ENCODE measurements at regions not wholly inside any gene's neighbourhood (a gene's known extent, or its start where the extent isn't known, plus 50 kb on each side); places are given as distances from the start of the nearest gene placed in this dataset.
"Not testable (repeated sequence)": the region's sequence is repeated elsewhere in the genome, so short reads cannot be mapped to it uniquely, and the experiment has no call there.

DNA sequence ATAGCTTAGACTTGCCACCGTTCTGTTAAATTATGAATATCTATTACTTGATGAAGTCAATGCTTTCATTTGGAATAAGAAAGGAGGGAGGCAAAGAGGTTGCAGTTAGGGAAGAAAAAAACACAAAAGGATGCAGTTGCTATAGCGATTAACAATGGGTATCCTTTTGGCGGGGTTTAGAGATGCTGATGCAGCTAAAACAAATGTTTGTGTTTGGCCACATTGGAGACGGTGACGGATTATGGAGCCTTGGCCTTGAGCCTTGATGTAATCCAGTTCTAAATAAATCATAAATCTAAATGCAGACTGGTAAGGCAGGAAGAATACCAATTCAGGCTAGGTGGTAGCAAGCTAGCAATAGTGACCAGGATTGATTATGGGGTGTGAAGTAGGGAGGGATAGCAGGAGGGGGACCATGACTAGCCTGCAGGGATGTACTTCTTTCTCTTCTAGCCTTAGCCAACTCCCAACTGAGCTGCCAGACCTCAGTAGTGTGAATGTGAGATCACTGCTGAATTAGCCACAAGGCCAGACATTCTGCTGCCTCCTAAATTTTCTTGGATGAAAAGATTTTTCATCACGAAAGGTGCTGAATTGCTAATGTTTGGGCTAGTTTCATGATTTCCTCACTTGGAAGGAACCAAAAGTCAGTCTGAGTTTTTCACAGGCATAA, 160.3 kb downstream of the TLR4 start:
- no peak for DNase-seq

DNA sequence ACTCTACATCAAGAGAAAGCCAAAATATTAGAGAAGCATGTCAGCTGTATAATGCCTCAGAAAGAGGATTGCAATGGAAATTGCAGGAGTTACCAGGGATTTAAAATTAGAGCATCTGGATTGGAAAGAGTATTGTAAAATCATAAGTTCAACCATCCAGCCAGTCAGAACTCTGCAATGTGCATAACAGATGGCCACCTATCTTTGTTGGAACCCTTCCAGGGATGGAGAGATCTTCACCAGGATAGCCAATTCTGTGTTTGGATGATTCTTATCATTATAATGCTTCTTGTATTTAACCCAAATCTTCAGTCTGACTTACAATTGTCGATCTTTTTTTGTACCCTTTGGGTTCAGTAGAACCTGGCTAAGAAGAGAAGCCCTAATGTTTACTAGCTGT, 164.4 kb downstream of the TLR4 start:
- no peak for DNase-seq

DNA sequence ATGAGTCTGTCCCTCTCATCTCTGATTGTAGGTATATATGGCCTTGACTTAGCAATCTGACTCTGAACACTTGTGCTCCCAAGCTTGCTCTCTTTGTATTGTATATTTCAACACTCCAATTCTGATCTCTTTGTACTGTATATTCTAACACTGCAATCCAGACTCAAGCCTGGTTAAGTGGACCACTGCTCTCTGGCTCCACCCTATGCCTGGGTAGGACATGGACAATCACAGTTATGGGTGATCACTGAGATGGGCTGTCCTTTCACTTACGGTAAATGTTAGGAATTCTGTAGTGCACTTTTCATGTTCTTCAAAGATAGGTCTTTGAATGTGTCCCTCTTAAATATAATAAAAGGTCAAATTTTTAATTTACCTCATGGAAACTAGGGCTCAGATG, 165.1 kb downstream of the TLR4 start:
- no peak for DNase-seq

DNA sequence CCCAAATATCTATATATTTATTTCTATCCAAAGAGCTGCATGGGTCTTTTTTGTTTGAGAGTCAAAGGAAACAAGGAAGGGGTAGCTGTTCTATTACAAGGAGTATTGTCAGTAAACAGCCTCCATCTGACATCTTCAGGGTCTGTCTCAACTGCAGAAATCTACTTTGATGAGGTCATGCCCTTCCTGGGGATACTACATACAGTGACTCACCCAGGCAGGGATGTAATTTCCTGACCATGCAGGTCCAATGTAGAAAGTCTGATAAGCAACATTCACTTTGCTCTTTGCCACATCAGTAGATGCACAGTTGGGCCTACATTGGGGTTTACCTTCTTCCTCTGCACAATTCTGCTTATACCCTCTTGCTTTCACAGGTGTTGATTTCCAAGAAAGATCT, 165.5 kb downstream of the TLR4 start:
- no peak for DNase-seq

DNA sequence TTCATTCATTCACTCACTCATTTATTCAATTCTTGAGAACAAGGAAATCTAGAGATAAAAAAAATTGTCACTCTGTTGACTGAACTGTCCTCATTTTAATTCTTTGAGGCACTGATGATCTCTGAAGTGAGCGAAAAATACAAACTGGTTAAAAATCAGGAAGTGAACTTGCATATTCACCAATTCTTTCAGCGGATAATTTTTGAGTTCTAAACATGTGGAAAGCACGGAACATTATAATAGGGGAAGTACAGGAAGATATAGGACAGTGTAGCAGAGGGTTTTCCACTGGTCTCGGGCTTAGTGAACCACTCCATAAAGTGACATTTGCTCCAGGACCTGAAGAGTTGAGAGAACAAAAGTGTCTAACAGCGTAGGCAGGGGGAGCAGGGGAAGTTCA, 169.5 kb downstream of the TLR4 start:
- no peak for DNase-seq

DNA sequence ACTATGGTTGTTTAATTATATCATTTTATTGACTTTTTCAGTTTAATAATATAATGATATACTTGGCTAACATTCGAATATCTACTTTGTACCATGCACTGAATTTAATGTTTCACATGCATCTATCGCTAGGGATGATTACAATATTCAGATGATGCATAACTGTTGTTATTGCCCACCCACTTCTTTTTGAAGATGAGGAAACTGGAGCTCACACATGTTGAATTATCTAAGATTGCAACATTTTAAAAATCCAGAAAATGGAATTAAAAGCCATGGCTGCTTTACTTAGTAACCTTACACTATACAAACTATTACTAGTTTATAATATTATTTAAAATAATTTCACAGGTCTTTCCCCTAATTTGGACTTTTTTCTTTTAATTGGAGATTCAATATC, 171.7 kb downstream of the TLR4 start:
- no peak for DNase-seq

DNA sequence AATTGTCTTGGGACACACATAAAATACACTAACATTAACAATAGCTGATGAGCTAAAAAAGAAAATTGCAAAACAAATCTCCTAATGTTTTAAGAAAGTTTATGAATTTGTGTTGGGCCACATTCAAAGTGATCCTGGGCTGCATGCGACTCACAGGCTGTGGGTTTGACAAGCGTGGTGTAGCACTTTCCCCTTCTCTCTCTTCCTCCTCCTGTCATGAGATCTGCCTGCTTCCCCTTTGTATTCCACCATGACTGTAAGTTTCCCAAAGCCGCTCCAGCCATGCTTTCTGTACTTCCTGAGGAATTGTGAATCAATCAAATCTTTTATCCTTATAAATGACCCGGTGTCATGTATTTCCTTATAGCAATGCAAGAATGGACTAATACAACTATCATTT, 178.0 kb downstream of the TLR4 start:
- DNase-seq: no peak

DNA sequence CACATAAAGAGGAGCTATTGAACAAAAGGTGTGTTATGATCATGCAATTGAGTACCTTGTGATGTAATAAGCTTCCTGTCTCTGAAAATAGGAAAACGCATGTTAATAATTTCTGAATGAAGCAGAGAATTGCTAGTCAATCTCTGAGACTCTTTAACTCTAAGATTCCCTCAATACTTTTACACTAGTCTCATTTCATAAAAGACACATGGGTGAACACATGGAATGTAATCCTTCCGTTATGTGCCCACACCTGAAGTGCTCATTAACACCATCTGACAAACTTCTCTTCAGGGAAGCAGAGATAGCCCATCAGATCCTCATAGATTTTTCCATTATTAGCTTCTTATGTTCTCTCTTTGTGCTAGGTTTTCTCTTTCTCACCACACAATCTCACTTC, 182.4 kb downstream of the TLR4 start:
- DNase-seq: no peak

DNA sequence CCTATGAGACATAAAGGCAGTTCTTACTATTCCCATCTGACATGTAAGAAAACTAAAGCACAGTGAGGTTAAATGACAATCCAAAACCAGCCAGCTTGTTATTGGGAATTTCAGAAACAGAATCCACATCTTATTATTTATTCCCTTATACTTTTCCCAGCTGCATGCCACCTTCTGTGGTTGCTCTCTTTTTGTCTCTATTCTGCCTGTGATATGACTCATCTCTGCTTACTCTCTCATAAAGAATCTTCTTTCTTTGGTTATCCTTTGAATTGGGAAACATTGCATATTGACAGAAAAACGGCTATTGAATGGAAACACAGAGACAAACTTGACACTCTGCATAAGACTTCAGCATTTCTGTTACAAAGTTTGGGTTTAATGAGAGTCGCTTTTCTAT, 183.2 kb downstream of the TLR4 start:
- DNase-seq: no peak

DNA sequence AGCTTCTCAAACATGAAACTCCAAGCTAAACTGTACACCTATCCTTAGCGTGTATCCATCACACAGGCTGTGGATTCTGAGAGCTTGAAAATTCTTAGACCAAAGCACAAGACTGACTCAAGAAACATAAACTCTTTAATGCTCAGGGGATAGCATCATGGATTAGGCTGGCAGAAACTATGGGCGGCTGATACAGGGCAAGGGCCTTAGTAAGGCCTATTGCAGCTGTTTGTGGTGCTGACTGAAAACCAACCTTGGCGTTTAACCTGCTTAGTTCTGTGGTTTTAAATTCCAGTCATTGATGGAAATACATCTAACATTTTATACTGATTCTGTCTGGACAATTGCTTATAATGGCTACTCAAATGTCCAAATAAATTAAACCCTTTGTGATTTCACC, 183.7 kb downstream of the TLR4 start:
- no peak for DNase-seq

DNA sequence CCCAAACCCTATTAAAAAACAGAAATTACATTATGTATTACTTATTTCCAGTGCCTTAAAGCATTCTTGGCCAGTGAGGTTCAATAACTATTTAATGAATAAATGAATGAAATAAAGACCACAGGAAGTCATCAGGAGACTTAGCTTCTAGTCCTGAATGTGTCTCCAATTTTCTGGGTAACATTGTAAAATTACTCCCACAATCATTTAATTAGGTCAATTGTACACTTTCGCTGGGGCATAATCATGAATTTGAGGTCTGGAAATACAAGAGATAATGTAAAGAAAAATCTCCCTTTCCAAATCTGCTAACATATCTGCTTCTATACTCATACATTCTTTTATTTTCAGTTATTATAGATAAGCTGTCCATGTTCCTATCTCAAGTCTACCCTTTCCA, 199.2 kb downstream of the TLR4 start:
- no peak for DNase-seq

DNA sequence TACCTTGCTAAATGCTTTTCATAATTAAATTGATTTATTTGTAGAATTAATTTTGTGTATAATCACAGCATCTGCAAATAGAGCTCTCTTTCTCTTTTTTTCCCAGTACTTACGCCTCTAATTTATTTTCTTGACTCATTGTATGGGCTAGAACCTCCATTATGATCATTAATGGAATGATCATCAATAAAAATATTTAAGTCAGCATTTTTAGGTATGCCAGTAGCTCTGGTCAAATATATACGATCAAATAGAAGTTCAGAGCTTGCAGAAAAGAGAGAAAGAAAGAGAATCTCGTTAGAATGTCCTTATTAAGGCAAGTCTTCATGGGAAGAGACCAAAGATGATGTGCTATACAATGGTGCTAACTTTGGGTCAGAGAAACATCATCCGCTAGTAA, 202.6 kb downstream of the TLR4 start:
- DNase-seq: no peak

DNA sequence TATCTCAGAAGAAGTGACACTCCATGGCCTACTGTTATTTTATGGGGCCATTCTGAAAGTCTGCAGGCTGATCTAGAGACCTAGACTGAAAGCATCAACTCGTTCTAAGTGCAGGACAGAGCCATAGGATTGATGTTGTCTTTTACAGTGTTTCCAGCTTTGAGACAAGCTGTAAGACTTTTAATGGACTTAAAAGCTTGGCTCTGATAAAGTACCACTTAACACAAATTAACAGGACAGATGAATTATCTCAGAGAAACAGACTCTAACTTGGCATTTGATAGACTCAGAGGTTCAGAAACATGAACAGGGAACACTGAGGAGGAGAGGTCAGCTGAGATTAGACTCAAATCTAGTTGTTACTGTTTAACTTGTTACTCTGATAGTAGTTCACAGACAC, 203.2 kb downstream of the TLR4 start:
- DNase-seq: no peak

DNA sequence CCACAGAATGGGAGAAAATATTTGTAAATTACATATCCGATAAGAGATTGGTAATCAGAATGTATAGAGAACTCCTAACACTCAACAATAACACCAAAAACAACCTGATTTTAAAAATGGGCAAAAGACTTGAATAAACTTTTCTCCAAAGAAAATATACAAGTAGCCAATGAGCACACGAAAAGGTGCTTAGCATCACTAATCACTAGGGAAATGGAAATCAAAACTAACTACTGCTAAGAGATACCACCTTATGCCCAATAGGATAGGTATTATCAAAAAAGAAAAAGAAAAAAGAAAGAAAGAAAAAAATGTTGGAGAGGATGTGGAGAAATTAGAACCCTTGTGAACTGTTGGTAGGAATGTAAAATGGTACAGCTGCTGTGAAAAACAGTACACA, 212.1 kb downstream of the TLR4 start:
- no peak for DNase-seq

DNA sequence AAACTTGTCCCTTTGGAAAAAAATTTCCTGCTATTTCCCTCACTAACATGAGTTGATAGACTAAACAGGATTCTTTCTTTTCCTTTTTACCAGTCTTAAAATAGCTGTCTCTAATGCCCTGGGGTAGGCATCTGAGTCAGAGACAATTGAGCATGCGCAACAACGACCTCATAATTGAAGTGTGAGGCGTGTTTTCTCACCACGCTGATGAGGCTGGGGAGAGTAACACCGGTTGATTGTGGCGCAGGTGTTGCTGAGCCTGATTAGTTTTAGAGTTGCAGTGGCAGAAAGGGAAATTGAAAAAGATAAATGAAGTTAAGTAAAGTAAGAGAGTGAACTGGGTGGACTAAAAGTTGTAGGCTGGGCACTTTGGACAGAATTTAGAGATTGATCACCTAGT, 213.7 kb downstream of the TLR4 start:
- no peak for DNase-seq

DNA sequence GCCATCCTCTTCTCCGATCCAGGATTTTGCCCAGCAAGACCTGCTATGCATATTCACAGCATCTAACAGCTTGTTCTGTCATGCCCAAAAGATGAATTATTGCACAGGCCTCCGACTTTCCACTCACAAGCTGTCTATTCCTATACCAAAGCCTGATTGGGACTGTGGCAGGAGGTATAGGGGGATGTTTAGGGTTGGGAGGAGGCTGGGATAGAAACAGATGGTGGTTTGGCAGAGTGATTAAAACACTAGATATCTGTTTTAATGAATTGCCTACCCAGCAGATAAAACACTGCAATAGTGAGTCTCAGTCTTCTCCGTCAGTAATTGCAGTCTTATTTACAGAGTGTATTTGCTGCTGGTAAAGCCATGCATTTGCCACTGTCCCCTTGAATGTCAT, 215.3 kb downstream of the TLR4 start:
- DNase-seq: no peak

DNA sequence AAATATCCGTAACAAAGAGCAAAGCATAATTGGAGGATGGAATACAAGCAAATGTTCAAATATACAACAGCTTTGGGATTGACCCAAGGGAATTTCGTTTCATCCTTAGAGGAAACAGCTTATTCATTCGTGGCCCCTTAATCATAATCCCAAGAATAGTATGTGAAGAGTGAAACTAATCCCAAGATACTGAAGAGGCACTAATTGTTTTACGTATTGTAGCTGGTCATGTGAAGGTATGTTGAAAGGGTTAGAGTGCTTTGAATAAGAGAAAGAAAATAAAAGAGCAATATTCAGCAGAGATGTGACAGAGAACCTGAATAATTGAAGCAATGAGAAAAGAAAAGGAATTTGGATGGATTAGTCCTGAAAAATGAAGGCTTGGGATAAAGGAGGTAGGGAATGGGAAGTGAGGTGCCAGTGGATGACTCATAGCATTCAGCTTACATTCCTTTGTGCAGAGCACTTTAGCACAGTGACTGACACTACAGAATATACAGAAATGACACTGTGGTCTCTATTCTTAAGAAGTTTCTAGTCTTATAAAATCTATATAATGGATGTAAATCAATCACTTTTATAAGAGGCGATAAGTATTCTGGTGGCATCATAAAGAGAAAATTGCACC, 221.9 kb downstream of the TLR4 start:
- no peak for DNase-seq

DNA sequence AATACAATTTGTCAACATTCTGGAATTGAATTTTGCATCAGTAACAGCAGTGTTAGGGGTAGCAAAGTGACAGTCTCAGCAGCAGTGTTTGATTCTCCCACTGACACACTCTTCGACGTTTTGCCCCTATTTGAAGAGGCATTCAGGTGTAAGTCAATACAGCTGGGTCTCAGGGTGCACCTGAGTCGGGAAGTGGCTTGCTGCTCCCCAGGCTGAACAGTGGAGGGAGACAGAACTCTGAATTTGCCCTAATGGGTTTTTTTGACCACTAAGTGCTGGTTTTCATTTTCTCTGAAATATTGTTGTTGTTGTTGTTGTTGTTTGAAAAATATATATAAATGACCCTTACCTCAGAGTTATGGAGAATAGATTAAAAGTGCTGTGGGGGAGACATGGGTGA, 223.2 kb downstream of the TLR4 start:
- no peak for DNase-seq

DNA sequence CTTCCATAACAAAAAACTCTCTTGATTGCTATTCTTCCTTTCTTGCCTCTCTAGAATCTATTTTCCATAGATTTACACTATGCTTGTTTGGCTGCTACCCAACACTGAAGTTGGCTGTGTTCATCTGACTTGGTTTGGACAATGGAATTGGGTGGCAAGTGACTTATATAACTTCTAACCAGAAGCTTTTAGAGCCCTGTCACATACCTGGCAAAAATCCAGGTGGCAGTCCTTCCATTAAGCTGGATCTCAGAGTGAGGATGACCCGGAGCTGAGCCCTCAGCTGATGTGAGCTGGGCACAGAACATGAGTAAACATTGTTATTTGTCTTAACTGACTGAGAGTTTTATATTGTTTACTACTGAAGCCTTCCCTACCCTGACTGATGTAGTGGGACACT, 225.7 kb downstream of the TLR4 start:
- no peak for DNase-seq

DNA sequence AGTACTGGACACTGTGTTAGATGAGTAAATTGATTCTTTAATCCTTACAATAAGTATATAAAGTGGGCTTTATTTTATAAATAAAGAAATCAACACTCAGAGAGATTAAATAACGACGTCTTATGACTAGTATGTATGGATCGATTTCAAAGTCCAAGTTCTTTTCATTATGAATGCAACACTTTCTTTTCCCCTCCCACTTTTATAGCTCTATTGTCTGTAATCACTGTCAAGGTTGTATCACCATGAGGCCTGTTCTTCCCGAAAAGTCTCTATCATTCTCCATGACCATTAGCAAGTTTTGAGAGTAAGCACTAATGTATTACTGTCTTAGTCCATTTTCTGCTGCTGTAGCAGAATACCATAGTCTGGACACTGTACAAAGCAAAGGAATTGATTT, 228.4 kb downstream of the TLR4 start:
- no peak for DNase-seq

DNA sequence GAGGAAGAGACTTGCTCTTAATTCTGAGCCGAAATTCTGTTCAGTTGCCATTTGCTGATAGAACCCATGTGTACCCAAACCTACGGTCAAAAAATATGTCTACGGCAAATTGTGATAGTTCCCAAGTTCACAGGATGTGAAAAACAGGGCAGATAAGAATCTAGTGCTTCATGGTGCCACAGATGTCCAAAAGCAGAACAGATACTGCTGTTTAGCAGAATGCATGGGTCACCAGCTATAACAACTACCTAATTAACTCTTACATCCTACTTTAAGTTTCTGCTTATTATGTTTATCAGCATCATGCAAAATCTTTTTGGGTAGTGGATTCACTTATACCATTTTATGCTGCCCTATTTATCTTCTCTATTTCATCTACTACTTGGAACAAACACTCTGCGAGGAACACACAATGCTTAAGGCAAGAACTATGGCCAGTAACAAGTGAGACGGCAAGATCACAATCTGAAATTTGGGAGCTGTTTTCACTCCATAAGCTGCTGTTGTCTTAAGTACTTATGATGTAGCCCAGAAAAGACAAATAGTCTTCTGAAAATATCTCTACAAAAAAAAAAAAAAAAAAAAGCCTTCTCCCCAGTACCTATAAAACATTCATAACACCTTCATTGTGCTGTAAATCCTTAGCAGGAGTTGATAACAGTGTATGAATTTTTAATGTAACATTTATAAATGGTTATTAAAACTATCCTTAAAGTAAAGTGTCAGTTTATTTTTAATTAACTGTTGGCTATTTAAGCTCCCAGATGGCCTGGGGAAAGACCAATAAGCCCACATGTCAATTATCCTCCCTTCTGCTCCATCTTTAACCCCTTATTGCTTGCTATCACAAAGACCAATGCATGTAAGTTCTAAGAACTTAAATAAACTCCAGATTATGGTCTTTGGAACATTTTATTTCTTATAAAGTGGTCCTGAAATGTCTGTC, 232.3 kb downstream of the TLR4 start:
- no peak for DNase-seq

DNA sequence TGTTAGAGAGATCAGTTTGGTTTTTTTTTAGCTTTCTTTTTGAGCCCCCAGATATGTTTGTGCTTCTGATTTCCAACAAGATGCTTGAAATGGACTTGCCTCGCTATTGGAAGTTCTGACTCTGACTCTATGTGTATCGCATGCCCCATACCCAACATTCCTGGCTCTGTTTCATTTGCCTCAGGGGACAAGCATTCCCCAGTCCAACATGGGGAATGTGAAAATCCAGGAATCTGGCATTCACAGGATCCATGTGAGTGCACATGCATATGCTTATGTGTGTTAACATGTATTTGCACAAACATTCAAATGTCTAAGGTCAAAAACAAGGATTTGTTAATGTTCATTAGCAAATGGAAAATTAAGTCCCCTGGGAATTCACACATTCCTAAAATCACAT, 233.9 kb downstream of the TLR4 start:
- no peak for DNase-seq

DNA sequence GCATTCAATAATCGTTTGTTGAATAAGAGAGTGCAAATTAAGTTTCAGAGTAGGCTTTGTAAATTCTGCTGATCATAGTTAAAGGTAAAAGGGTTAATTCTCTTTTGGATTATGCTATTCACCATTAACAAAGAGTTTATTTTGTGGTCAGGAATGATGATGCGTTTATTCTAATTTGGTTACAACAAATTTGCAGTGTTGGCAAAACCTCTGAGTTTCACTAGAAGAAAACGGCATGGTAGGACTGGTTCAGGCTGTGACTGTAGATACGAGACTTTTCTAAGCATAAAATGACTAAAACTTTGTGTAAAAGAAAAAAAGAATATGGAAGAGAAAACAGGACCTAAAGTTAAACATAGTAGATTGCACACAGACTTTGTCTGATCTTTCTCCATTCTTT, 234.7 kb downstream of the TLR4 start:
- DNase-seq: no peak

DNA sequence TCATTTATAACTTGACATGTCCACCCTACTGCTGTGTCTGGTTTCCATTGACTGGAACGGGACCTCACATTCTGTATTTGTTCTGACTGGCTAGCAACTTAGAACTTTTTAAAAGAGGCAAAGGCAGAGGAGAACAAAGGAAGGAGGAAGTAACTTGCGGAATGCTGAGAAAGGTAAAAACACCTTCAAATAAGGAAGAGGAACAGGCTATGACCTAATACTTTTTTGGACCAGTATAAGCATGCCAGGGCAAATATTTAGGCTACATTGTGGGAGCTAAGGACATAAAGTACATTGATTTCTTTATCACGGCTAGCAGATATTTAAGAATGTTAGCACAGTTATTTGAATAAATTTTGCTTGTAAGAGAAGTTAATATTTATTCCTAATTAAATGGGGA, 240.5 kb downstream of the TLR4 start:
- not testable (repeated sequence) for DNase-seq

Data from activated CD4-positive, alpha-beta T cell treated with anti-CD3 and anti-CD28 coated beads, Interleukin-10, Interleukin-2, amounts not matched to agents 100 ng/mL and 50 ng/mL, durations not matched to agents 16 hours and 8 hours (primary cell).